ENCODE measurements at regions not wholly inside any gene's neighbourhood (a gene's known extent, or its start where the extent isn't known, plus 50 kb on each side); places are given as distances from the start of the nearest gene placed in this dataset.

DNA sequence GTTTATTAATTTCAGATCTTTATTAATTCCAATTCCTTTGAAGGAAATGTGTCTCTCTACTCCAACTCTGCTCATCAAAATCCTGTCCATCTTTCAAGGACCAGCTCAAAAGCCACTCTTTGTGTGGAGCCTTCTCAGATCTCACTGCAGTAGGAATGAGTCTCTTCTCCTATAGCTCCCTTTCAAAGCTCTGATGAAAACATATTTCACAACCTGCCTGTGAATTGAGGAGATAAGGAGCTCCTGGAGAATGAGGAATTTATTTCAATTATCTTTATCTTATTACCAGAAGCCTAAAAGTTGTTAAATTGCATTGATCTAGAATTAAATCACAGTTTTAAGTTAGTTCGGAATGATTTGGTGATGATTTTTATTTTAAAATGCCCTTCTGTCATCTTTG lies 92.6 kb upstream of the TRPC3 start:
- intact Hi-C loops (cut with DNase I), result no loop called here
- DNase-seq, result no peak

GRCh38 chr4:122041312-122041711 lies 89.5 kb upstream of the TRPC3 start:
- intact Hi-C loops (cut with DNase I), result no loop called here
- DNase-seq, result no peak

DNA sequence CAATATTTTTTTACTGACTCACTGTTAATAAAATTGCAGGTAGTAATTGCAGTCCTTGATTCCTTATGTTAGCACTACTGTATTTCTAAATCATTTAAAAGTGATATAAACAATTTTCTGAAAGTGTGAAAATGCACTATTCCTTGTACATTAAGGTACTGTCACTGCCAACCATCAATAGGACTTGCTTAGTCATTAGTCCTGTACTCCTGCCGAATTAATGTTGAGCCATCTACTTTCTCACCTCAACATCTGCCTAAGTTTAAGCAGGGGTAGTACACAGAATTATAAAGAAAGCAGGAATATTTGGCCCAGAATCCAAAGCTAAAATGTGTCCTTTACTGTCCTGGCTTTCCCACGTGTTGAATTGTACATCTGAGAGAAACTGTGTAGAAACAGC lies 87.0 kb upstream of the TRPC3 start:
- DNase-seq, result no peak
- intact Hi-C loops (cut with DNase I), result no loop called here

DNA sequence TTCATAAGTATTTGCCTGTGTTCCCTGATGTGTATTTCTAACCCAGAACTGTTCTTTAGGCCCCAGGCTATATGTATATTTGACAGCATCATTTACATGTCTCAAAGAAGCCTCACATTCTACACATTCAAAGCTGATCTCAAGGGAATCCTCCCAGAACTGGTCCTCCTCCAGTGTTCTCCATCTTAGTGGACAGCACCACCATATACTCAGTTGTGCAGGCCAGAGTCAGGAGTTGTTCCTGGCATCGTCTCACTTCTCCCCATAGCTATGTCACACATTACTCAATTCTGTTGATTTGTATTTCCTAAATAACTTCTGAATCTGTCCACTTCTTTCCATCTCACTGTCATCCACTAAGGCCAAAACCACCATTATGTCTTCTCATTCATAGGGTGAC lies 82.8 kb upstream of the TRPC3 start:
- DNase-seq, result no peak
- intact Hi-C loops (cut with DNase I), result no loop called here

GRCh38 chr4:122027203-122027602 lies 75.3 kb upstream of the TRPC3 start:
- DNase-seq, result no peak

DNA sequence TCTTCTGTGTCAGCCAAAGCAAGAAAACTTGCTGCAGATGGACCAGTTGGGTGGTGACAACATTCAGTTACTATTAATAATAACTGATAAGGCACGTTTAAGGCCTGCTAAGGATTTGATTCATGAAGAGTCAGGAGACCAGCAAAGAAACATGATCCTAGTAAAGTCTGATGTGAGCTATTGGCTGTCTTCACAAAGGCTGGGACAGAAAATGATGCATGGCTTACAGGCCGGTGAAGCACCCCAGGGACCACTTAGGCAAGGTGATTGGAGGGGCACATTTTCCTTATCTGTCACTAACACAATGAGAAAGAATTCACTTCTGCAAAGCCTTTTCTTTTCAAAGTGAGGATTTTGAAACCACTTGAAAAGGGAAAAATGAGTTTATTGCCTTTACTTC lies 65.4 kb upstream of the TRPC3 start:
- no peak for DNase-seq
- intact Hi-C loops (cut with DNase I), result no loop called here

More at GRCh38 chr4:122027203-122027602, 75.3 kb upstream of the TRPC3 start:
- intact Hi-C loops (cut with DNase I), result no loop called here

DNA sequence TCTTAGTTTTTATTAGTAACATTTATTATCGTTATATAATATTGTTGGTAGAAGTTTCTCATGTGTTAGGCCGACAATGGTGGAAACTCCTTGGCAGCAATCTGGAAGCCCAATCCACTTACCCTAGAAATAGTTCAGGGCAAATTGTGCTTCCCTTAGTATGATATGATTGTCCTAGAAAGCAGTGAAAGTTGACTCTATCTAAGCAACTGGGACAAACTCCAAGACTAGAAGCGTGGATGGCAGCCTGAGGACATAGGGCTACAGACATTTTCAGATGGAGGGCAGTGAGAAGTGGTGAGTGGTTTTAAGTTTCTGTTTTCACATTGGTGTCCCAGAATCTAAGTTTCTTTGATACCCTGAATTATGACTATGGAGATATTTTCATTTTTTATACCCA lies 63.3 kb upstream of the TRPC3 start:
- intact Hi-C loops (cut with DNase I), result no loop called here
- DNase-seq, result no peak

- intact Hi-C loops (cut with DNase I), result no loop called here
- DNase-seq, result no peak
Measured at GRCh38 chr4:122012735-122013134, 60.9 kb upstream of the TRPC3 start.

GRCh38 chr4:122010610-122011009 lies 58.8 kb upstream of the TRPC3 start:
- intact Hi-C loops (cut with DNase I), result no loop called here
- DNase-seq, result no peak

DNA sequence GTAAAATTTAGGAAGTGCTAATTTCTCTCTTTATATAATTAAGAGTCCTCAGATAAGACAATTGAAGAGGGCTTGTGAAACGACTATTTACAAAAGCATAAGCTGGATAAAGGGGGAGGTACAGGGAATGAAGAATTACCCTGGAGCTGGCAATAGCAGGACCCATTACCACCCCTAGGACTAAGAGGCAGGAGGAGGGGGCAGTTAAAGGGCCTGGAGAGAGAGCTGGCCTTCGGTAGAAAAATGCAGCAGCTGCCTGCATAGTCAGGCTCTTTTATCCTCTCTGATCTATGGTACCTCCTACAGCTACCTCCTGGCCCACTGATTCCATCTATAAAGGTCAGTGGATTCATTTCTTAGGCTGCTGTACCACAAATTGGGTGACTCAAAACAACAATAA lies 57.7 kb upstream of the TRPC3 start:
- DNase-seq, result no peak
- intact Hi-C loops (cut with DNase I), result no loop called here

DNA sequence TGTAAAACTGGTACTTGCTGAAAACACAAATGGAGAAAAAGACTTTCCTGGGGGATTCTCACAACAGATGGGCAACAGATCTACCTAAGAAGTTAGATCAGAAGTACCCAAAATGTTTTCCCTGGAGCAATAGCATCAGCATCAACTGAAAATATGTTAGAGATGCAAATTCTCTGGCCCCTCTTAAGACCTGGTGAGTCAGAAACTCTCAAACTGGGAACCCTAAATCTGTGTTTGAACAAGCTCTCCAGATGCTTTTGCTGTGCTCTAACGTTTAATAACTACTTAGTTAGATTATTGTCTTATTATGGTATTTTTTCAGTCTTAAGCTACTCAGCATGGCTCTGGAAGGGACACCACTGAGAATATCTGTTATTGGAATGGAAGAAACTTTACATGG lies 55.2 kb upstream of the TRPC3 start:
- no peak for DNase-seq
- intact Hi-C loops (cut with DNase I), result no loop called here

DNA sequence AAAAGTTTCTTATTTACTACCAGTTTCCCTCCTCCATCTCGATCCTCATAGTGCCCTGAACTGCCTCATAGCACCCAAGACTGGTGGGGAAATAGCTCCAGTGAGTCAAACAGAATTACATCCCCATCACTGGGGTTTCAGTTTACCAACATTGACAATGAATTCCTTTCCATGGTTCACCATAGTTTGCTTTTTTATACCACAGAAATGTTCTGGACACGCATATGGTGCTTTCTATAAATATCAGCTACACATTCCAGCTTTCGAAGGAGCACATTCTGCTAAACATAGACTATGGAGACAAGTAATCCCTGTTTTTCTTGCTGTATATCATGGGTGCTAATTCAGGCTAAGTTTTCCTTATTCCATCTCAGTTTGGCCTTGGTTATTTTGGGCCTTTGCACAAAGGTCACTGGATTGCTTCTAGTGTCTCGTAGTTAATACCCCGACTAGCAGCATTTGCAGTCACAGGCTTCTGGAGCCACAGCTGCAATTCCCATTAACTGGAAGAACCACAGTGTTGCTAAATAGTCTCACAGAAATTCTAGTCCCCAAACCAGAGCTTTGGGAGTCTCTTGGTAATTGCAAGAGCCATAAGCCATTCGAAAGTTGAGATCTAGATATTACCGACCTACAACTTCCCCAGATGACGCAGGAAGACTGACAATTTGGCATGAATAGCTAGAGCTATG lies 53.4 kb upstream of the TRPC3 start:
- intact Hi-C loops (cut with DNase I), result no loop called here
- no peak for DNase-seq

DNA sequence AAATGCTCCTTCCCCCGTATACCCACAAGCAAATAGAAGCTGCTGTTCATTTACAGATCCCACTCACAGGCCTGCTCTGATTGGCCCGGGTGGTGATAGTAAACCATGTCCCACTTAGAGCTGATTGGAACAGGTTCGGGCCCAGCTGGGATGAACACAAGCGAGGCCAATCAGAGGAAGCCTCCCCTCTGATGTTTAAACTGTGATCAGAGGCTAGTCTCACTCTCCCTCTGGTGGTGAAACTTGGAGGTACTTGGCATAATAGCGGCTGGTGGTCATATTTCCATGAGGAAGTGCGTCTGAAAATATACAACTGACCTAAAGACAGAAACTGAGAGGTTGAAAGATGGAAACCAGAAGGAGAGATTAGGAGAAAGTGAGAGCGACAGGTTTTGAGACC lies 51.5 kb upstream of the TRPC3 start:
- peak in 1 of 42 donors; percentile 17 for DNase-seq
- intact Hi-C loops (cut with DNase I), result no loop called here

Data from head of caudate nucleus (tissue), 42 donors.